Stimulated activated CD4-positive, alpha-beta T cell treated with anti-CD3 and anti-CD28 coated beads, Interleukin-4, amount 100 ng/mL, for 24 hours (primary cell): ENCODE measurements at regions not wholly inside any gene's neighbourhood (a gene's known extent, or its start where the extent isn't known, plus 50 kb on each side); places are given as distances from the start of the nearest gene placed in this dataset.
"Not testable (repeated sequence)": the region's sequence is repeated elsewhere in the genome, so short reads cannot be mapped to it uniquely, and the experiment has no call there.

ENCODE experiments used
- DNase-seq: peaks from one replicate; pipeline ENCODE4 v3.0.0-alpha.2; 2020

GRCh38 chr5:79924936-79925893, 65.8 kb downstream of the MTX3 start:
- DNase-seq = peak; percentile 15

DNA sequence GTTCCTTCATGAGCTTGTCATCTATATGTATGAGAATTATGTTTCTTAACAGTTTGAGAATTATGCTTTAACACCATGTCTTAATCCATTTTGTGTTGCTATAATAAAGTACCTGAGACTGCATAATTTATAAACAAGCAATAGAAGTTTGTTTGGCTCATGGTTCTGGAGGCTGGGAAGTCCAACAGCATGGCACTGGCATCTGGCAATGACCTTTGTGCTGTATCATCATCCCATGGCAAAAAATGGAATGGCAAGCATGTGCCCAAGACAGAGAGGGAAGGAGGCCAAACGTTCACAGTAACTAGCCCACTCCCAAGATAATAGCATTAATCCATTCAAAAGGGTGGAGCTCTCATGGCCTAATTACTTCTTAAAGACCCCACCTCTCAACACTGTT, 67.6 kb downstream of the MTX3 start:
- DNase-seq = no peak

DNA sequence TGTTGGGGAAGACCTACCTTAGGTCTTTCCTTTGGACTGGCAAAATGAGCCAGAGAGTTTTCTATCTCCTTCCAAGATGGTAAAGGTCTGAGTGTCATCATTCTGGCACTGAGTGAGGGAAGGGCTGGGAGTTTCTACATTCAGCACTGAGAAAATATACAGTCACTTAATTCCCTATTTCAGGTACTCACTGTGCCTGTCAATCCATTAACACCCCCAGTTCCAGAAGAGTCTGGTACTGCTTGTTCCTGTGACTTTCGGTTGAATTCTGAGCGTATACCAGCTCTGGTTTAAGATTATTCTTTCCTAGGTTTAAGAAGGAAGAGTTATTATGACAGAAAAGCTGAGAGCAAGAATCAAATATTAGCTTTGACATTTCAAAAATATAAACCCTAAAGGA, 68.4 kb downstream of the MTX3 start:
- DNase-seq = no peak

DNA sequence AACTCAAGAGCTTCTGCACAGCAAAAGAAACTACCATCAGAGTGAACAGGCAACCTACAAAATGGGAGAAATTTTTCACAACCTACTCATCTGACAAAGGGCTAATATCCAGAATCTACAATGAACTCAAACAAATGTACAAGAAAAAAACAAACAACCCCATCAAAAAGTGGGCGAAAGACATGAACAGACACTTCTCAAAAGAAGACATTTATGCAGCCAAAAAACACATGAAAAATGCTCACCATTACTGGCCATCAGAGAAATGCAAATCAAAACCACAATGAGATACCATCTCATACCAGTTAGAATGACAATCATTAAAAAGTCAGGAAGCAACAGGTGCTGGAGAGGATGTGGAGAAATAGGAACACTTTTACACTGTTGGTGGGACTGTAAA, 83.6 kb downstream of the MTX3 start:
- not testable (repeated sequence) for DNase-seq

DNA sequence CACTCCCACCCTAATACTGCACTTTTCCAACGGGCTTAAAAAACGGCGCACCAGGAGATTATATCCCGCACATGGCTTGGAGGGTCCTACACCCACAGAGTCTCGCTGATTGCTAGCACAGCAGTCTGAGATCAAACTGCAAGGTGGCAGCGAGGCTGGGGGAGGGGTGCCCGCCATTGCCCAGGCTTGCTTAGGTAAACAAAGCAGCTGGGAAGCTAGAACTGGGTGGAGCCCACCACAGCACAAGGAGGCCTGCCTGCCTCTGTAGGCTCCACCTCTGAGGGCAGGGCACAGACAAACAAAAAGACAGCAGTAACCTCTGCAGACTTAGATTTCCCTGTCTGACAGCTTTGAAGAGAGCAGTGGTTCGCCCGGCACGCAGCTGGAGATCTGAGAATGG, 88.5 kb downstream of the MTX3 start:
- not testable (repeated sequence) for DNase-seq

- no peak for DNase-seq
Observed at GRCh38 chr5:79901631-79902030, 89.4 kb downstream of the MTX3 start.

DNA sequence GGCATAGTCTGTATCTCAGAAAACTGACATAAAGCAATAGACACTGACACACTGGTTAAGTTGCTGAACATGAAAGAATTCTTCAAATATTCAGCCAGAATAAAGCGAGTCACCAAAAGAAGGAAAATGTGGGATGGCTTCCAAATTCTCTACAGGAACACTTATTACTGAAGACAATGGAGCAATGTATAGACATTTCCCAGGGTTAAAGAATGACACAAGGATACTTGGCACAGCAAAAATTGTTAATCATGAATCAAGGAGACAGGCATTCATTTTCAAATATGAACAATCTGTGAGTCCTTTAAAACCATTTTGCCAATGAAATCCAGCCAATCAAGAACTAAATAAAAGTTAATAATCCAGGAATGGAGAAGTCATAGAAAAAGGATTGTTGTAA, 92.5 kb downstream of the MTX3 start:
- no peak for DNase-seq

DNA sequence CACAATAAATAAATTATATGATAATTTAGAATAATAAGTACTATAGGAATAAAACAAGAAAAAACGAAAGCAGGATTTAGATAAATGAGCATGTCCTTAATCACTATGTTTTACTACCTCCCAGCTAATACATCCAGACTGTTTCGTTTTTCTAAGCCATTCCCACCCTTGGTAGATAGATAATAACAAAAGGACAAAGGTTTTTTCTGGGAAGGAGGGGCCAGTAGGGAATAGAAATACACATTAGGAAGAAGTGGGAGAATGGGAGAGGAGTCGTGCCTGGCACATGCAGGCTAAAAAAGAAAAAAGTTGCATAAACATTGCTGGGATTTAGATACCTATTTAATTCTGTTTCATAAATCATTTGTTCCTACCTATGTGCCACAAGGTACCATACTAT, 97.1 kb downstream of the MTX3 start:
- no peak for DNase-seq

GRCh38 chr5:79893485-79893884, 97.6 kb downstream of the MTX3 start:
- DNase-seq = no peak

- no peak for DNase-seq
Observed at GRCh38 chr5:79890930-79891249, 100.2 kb downstream of the MTX3 start.

GRCh38 chr5:79890119-79890929, 100.7 kb downstream of the MTX3 start:
- no peak for DNase-seq

GRCh38 chr5:79888643-79889042, 102.4 kb downstream of the MTX3 start:
- DNase-seq = no peak

DNA sequence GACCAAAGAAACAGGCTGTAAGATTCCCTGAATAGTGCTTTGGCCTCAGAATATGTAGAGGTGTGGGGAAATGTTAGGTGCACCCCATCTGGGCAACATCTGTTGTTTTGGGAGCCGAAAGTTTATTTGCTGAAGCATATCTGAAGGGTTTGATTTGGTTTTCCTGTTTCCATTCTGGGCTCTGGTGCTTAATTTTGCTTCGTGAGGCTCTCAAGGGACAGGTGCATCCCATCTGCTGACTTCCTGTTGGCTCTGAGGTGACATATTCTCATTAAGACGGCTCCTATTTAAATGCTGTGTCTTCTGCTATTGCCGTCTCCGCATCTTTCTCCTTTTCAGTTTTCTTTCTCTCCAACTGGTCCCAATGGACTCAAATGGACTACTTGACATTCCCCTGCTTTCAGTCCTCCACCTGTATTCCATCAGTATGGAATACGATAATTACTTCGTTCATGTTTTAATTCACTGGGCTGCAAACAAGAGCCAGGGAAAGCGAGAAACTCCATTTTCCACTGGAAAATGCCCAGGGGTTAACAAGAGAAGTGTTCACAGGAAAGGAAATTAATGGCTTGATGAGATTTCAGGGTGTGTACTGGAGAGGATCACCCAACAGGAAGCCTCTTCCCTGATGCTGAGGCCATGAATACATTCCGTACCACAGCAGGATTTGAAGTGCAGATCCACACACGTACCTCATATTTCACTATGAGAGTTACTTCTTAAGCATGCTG, 104.0 kb downstream of the MTX3 start:
- no peak for DNase-seq

DNA sequence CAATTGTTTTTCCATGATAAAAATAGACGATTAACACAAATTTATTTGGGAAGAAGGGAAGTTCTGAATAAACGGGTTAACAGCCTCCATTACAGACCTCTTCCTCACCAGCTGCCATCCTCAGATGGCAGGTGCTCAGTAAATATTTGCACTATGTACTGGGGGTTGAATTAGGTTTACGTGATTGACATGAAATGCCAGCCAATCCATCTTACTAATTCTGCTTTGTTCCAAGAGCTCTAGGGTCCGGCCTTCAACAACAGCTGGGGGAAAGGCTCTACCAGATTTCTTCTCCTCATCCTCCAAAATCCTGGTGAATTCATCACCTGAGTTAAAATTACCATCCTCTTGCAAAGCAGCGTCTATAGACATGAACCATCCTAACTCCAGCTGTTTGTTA, 104.6 kb downstream of the MTX3 start:
- no peak for DNase-seq

GRCh38 chr5:79879880-79880279, 111.2 kb downstream of the MTX3 start:
- DNase-seq = not testable (repeated sequence)

DNA sequence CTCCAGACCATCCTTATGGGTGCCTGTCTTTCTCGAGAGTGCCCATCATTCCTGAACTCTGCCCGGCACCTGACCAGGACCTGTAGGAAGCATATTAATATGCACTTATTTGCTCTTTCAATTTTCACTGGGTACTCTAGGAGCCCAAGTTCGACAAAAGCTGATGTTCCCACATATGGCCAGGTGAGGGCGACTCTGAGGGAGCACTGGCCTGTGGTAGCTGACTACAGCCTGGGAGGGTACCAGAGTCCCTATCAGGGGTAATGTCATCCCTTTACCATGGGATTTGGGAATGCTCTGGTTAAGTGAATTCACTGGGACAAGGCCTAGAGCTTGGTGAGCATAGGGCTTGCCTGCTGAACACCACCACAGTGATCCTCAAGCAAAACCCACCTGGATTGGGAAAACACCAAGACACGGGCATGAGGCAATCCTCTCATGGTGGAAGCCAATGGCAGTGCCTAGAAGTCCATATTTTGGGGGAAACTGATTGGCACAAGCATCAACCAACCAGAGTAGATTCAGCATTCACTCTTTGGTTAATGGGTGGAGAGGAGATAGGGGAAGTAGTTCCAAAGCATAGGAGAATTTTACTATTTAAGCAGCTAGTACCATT, 112.2 kb downstream of the MTX3 start:
- peak; percentile 27 for DNase-seq

GRCh38 chr5:79878136-79878679, 112.9 kb downstream of the MTX3 start:
- no peak for DNase-seq

DNA sequence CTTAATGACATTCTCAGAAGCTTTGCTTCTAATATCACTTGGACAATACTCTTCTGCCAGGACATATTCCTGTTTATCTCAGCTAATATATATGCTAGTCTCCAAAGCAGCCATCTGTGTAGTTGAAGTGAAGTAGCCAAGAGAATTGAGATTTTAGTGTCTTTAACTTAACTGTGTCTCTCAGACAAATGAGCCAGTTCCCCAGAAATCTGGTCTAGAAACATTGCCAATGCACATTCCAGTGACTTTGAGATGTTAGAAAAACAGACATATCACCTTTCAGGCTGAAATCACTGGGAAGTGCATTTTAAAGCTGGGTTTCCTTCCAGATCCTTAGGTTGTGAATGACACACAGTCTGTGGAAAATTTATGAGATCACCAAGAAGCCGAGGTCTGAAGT, 114.6 kb downstream of the MTX3 start:
- DNase-seq = no peak

- DNase-seq = no peak
Observed at GRCh38 chr5:79875230-79875629, 115.8 kb downstream of the MTX3 start.

DNA sequence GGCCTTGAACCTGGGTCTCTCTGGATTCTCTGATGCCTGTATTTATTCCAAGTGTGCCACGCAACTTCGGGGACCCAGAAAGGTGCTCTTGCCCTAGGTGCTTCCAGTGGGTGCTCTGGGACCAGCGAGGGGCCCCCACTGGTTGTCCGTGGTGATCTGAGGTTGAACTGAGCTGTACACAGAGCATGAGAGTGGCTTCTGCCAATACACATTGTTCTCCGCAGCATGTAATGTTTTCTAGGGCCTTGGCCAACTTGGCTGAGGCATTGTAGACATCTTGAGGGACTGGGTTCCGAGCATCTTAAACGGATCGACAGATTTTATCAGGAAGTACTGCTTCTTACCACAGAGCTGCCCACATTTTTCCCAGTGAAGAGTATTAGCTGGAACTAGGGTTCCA, 117.9 kb downstream of the MTX3 start:
- DNase-seq = no peak

DNA sequence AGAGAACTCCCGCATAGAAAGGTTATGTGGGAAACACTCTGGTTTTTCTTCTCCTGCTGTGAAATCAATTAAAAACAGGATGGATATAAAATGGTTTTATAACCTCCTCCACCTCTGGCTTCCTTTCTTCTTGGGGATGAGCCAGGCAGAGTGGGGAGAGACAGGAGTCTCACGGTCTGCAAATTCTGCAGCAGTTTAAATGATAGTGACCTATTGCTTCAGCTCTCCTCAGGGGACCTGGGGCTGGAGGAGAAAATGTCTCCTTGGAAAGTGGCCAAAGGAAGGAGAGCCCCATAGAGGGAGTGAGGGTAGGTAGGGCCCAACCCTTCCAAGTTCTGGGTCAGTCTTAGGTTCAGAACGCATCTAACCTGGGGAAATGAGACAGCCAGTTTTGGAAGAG, 118.8 kb downstream of the MTX3 start:
- no peak for DNase-seq

DNA sequence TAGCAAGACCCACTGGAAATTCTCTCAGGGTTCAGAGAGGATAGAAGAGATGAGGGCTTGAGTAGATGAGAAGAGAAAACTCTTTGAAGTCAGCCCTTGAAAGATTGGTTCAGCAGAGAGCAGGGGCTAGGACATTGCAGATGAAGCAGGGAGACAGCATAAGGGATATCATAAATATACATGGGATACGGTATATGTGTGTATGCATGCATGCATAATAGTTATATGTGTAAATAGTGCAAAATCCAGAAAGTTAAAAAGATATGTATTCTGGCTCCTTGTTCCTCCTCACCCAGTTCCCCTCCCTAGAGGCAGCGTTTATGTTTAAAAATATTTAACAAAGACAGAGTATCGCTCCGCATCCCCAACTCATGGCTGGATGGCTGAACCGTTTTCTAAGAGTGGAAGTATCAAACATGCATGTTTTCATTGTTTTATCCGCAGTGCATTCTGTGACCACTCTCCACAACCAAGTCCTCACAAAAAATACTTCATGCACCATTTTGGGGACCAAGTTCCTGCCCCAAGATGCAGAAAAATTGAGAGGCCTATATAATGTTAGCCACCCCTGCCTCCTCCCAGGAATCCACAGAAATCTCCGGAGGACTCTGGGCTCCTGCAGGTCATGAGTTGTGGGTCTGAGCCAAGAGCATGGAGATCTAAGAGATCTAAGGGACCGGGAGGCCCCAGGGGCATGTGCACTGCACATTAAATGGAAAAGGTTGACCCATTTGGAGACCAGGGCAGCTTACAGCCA, 119.5 kb downstream of the MTX3 start:
- no peak for DNase-seq
